GM12878 (cell line): ENCODE measurements at regions not wholly inside any gene's neighbourhood (a gene's known extent, or its start where the extent isn't known, plus 50 kb on each side); places are given as distances from the start of the nearest gene placed in this dataset.

Source experiments
- ATF3 ChIP-seq: IDR thresholded peaks from 2 replicates; pipeline ENCODE4 v1.6.1; 2011; ENCODE audit warnings: low read depth, mild to moderate bottlenecking, low read length, moderate library complexity, borderline replicate concordance; ENCODE audit errors: extremely low read depth
- BRCA1 ChIP-seq: IDR thresholded peaks from 2 replicates; pipeline ENCODE4 v1.6.1; 2011; ENCODE audit warnings: low read depth, low read length, improper control_type of control experiment
- CTCF ChIP-seq, 3 experiments: IDR thresholded peaks in 2 of 3; conservative IDR thresholded peaks in 1 of 3; 2 replicates each; pipeline ENCODE4 v1.5.1; 2011; ENCODE audit warnings: low read depth in 3 of 3, low read length in 3 of 3, mild to moderate bottlenecking in 3 of 3, control low read depth in 2 of 3, moderate library complexity in 2 of 3, inconsistent platforms in 1 of 3, mixed read lengths in 1 of 3; ENCODE audit not compliant: control insufficient read depth in 2 of 3, insufficient read depth in 1 of 3; ENCODE audit errors: extremely low read depth in 1 of 3
- E4F1 ChIP-seq: fragments of 450-650 bp; IDR thresholded peaks from 2 replicates; pipeline ENCODE4 v1.6.1; 2018; ENCODE audit warnings: borderline replicate concordance, mild to moderate bottlenecking; ENCODE audit not compliant: partially characterized antibody
- EP300 ChIP-seq, 2 experiments: fragments of 150-350 bp in 1 of 2; IDR thresholded peaks; 2 replicates each; pipeline ENCODE4 v1.6.1; 2011 to 2012; ENCODE audit warnings: low read depth in 2 of 2, low read length in 2 of 2, borderline replicate concordance in 1 of 2, improper control_type of control experiment in 1 of 2, inconsistent platforms in 1 of 2; ENCODE audit not compliant: control insufficient read depth in 1 of 2
- GABPA ChIP-seq: IDR thresholded peaks from 2 replicates; pipeline ENCODE4 v1.6.1; 2014; ENCODE audit warnings: antibody characterized with exemption, low read depth, mild to moderate bottlenecking, inconsistent platforms
- JUND ChIP-seq: IDR thresholded peaks from 2 replicates; pipeline ENCODE4 v1.6.1; 2012; ENCODE audit warnings: low read depth, mild to moderate bottlenecking, low read length, improper control_type of control experiment, moderate library complexity
- NFYB ChIP-seq: IDR thresholded peaks from 2 replicates; pipeline ENCODE4 v1.6.1; 2011; ENCODE audit warnings: low read depth, mild to moderate bottlenecking, low read length, improper control_type of control experiment, moderate library complexity; ENCODE audit not compliant: insufficient read depth
- PBX3 ChIP-seq: IDR thresholded peaks from 2 replicates; pipeline ENCODE4 v1.6.1; 2011; ENCODE audit warnings: mild to moderate bottlenecking, low read depth, low read length, moderate library complexity; ENCODE audit not compliant: insufficient replicate concordance
- POLR2A ChIP-seq: IDR thresholded peaks from 2 replicates; pipeline ENCODE4 v1.6.1; 2011; ENCODE audit warnings: low read depth, mild to moderate bottlenecking, low read length
- POLR2AphosphoS2 ChIP-seq: IDR thresholded peaks from 2 replicates; pipeline ENCODE4 v1.6.1; 2011; ENCODE audit warnings: low read depth, mild to moderate bottlenecking, low read length, improper control_type of control experiment, moderate library complexity
- SMAD1 ChIP-seq: fragments of 450-650 bp; IDR thresholded peaks from 2 replicates; pipeline ENCODE4 v1.6.1; 2018; ENCODE audit warnings: mild to moderate bottlenecking, low read depth; ENCODE audit not compliant: partially characterized antibody
- YY1 ChIP-seq: IDR thresholded peaks from 2 replicates; pipeline ENCODE4 v1.6.1; 2011; ENCODE audit warnings: low read depth, mild to moderate bottlenecking, low read length
- ZBTB11 ChIP-seq: fragments of 450-650 bp; formaldehyde crosslinking; IDR thresholded peaks from 2 replicates; pipeline ENCODE4 v1.5.0; 2022; ENCODE audit warnings: mild to moderate bottlenecking, missing genetic modification characterization

GRCh38 chr6:139754898-139755775 lies 380.7 kb upstream of the CITED2 start:
- TF ChIP-seq ZBTB11 (no peak), CTCF (IDR thresholded peaks at IDR 0.05 in 2 of 3, conservative IDR thresholded peaks at IDR 0.05 in 1 of 3; ENCODE audit: control insufficient read depth in 2 of 3, extremely low read depth in 1 of 3, insufficient read depth in 1 of 3, low read depth in 3 of 3, low read length in 3 of 3) (no peak), E4F1 (no peak), SMAD1 (no peak), PBX3 (no peak), BRCA1 (no peak), GABPA (no peak), POLR2AphosphoS2 (no peak), POLR2A (no peak), YY1 (no peak), EP300 (IDR thresholded peaks at IDR 0.05; ENCODE audit: borderline replicate concordance in 1 of 2, control insufficient read depth in 1 of 2, low read depth in 2 of 2, low read length in 2 of 2) (no peak), JUND (no peak), NFYB (no peak), ATF3 (no peak)
